ENCODE measurements at regions not wholly inside any gene's neighbourhood (a gene's known extent, or its start where the extent isn't known, plus 50 kb on each side); places are given as distances from the start of the nearest gene placed in this dataset.
A peak's percentile ranks its signal among the peaks of the same experiment; 100 is the strongest.
"Not testable (repeated sequence)": the region's sequence is repeated elsewhere in the genome, so short reads cannot be mapped to it uniquely, and the experiment has no call there.

DNA sequence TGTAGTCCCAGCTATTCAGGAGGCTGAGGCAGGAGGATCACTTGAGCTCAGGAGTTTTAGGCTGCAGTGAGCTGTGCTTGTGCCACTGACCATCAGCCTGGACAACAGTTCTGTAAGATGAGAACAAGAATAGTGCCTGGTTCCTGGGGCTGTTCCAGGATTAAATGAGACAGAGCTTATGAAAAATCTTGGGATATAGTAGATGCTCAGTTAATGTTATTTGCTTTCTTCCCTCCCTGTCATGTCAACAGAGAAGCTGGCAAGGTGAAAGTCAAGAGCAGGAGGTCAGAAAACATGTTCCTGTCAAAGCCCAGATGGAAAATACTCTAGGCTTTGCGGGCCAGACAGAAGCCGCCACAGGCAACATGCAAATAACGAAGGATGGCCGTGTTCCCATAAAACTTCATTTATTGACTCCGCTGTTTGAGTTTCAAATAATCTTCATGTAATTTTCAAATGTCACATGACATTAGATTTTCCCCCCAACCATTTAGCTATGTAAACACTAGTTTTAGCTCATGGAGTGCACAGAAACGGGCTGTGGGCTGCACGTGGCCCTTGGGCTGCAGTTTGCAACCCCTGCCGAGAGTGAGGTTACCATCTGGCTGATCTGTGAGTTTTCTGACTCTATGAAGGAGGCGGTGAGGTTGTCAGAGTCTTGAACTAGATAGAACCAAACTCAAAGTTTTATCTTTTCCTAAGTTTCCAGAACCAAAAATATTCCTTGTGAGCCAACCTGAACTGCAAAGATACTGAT lies 63.4 kb upstream of the PMEPA1 start:
- Mint-ChIP-seq H3K4me3 (no peak overlapping the region), H3K36me3 (ENCODE audit: low read depth) (no peaks in the 10 kb centered on the region), H3K9me3 (no peaks in the 10 kb centered on the region), H3K27ac (no peak overlapping the region), H3K4me1 (peaks cover 16% of the 10 kb centered on the region), H3K27me3 (ENCODE audit: low read depth, poor library complexity) (peaks cover 27% of the 10 kb centered on the region)
- DNase-seq, result no peak
- TF ChIP-seq, protein P1, sequence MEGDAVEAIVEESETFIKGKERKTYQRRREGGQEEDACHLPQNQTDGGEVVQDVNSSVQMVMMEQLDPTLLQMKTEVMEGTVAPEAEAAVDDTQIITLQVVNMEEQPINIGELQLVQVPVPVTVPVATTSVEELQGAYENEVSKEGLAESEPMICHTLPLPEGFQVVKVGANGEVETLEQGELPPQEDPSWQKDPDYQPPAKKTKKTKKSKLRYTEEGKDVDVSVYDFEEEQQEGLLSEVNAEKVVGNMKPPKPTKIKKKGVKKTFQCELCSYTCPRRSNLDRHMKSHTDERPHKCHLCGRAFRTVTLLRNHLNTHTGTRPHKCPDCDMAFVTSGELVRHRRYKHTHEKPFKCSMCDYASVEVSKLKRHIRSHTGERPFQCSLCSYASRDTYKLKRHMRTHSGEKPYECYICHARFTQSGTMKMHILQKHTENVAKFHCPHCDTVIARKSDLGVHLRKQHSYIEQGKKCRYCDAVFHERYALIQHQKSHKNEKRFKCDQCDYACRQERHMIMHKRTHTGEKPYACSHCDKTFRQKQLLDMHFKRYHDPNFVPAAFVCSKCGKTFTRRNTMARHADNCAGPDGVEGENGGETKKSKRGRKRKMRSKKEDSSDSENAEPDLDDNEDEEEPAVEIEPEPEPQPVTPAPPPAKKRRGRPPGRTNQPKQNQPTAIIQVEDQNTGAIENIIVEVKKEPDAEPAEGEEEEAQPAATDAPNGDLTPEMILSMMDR (IDR thresholded peaks at IDR 0.05), result no peak

DNA sequence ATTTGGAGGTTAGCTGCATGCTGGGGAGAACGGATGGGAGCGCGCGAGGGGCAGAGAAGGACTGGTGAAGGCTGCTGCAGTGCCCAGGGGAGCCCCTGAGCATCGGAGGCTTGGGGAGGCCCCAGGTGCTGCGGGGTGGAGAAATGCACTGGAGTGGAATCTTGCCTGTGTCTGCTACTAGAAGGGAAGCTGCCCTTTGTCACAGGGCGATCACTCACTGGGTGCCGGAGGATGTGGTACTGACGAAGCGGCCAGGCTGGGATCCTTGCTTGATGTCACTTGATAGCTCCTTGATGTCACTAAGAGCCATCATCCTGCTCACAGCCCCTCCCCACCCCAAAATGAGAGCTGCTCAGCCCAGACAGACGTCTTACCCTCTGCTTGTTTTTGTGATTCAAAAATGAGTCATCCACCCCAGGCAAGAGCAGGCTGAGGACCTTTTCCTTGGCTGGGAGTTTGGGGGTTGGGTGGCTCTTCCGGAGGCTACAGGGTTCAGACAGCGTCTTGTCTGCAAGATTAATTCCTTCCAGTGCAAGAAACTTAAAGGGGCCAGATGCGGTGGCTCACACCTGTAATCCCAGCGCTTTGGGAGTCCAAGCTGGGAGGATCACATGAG lies 62.6 kb upstream of the PMEPA1 start:
- H3K9me3 Mint-ChIP-seq, result no peaks in the 10 kb centered on the region
- H3K36me3 Mint-ChIP-seq (ENCODE audit: low read depth), result no peaks in the 10 kb centered on the region
- H3K27ac Mint-ChIP-seq, result no peak overlapping the region
- DNase-seq, result no peak
- H3K27me3 Mint-ChIP-seq (ENCODE audit: low read depth, poor library complexity), result peaks cover 27% of the 10 kb centered on the region
- peaks cover 16% of the 10 kb centered on the region for H3K4me1 Mint-ChIP-seq
- H3K4me3 Mint-ChIP-seq, result no peak overlapping the region
- TF ChIP-seq, protein P1 (IDR thresholded peaks at IDR 0.05), result no peak

DNA sequence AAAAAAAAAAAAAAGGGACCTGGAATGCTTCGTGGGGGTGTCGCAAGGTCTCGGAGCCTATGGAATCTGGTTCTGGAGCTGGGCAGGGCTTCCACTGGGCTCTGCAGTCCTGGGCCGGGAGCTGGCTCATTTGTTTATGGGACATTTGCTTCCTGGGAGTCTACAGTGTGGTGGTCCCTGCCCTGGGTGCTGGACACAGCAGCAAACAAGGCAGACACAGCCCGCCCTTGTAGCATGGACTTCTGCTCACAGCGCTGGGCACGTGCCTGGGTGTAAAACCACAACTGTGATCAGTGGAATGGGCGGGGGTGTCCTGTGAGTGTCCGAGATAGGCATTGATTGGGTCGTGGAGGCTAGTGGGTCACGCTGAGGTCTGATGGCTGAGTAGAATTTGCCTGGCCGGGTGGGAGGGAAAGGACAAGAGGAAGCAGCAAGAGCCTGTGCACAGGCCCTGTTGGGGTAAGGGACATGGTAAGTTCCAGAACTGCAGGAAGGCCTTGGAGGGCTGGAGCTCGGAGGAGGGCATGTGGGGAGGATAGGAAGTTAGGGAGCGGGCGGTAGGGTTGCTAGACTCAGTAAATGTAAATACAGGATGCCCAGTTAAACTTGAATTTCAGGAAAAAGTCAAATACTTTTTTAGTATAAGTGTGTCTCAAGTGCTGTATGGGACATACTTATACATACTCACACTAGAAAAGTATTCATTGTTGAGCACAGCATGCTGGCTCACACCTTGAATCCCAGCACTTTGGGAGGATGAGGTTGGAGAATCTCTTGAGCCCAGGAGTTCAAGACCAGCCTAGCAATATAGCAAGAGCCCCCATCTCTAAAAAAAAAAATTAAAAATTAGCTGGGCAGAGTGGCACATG lies 61.3 kb upstream of the PMEPA1 start:
- no peak overlapping the region for H3K4me3 Mint-ChIP-seq
- peak overlapping the region; percentile 20 for H3K27ac Mint-ChIP-seq
- no peaks in the 10 kb centered on the region for H3K9me3 Mint-ChIP-seq
- TF ChIP-seq, protein P1 (IDR thresholded peaks at IDR 0.05), result no peak
- peaks cover 22% of the 10 kb centered on the region for H3K27me3 Mint-ChIP-seq (ENCODE audit: low read depth, poor library complexity)
- no peak for DNase-seq
- H3K4me1 Mint-ChIP-seq, result peaks cover 16% of the 10 kb centered on the region
- no peaks in the 10 kb centered on the region for H3K36me3 Mint-ChIP-seq (ENCODE audit: low read depth)

DNA sequence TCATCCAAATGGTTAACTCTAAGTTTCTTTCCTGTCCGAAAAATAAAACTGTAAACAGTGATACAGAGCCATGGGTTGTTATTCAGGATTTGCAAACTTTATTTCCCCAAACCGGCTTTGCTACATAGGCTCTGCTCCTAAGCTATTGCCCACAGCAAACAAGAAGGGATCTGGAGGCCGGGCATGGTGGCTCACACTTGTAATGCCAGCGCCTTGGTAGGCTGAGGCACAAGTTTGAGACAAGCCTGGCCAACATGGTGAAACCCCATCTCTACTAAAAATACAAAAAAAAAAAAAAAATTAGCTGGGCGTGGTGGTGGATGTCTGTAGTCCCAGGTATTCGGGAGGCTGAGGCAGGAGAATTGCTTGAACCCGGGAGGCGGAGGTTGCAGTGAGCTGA lies 60.6 kb upstream of the PMEPA1 start:
- Mint-ChIP-seq H3K4me1 (peaks cover 16% of the 10 kb centered on the region), H3K27me3 (ENCODE audit: low read depth, poor library complexity) (peaks cover 15% of the 10 kb centered on the region)
- not testable (repeated sequence) for H3K4me3 Mint-ChIP-seq; DNase-seq; H3K27ac Mint-ChIP-seq; H3K9me3 Mint-ChIP-seq; H3K36me3 Mint-ChIP-seq (ENCODE audit: low read depth)

DNA sequence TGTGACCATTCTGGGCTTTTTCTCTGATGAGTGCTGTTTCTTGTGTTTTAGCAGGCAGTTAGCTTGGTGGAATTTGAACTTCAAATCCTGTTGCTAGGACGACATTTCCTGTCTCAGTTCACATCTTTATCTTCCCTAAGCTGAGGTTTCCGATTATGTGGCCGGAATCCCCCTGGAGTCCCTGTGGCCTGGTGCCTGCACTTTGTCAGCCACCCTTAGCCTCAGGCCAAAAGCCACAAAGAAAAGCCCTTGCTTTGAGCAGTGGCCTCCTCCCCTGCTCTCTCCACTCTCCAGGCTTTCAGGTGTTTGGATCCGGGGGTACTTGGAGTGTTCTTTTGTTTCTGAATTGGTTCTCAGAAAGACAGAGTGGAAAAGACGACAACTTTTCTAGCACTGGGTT lies 59.9 kb upstream of the PMEPA1 start:
- DNase-seq, result no peak
- H3K36me3 Mint-ChIP-seq (ENCODE audit: low read depth), result no peaks in the 10 kb centered on the region
- H3K27me3 Mint-ChIP-seq (ENCODE audit: low read depth, poor library complexity), result peaks cover 8% of the 10 kb centered on the region
- peaks cover 16% of the 10 kb centered on the region for H3K4me1 Mint-ChIP-seq
- H3K27ac Mint-ChIP-seq, result no peak overlapping the region
- no peak overlapping the region for H3K4me3 Mint-ChIP-seq
- H3K9me3 Mint-ChIP-seq, result no peaks in the 10 kb centered on the region
- TF ChIP-seq, protein P1 (IDR thresholded peaks at IDR 0.05), result no peak

DNA sequence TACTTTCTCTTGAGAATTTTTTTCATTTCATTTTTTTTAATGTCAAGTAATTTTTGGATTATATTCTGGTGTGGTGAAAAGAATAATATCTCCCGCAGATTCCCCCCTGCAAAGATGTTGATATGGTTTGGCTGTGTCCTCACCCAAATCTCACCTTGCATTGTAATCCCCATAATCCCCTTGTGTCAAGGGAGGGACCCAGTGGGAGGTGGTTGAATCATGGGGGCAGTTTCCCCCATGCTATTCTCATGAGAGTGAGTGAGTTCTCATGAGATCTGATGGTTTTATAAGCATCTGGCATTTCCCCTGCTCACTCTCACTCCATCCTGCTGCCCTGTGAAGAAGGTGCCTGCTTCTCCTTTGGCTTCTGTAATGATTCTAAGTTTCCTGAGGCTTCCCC lies 58.7 kb upstream of the PMEPA1 start:
- TF ChIP-seq, protein P1 (IDR thresholded peaks at IDR 0.05), result no peak
- Mint-ChIP-seq H3K36me3 (ENCODE audit: low read depth) (no peaks in the 10 kb centered on the region), H3K4me1 (peaks cover 16% of the 10 kb centered on the region), H3K4me3 (no peak overlapping the region), H3K9me3 (peaks cover 7% of the 10 kb centered on the region), H3K27ac (no peak overlapping the region), H3K27me3 (ENCODE audit: low read depth, poor library complexity) (peaks cover 6% of the 10 kb centered on the region)
- no peak for DNase-seq
